ENCODE measurements at regions not wholly inside any gene's neighbourhood (a gene's known extent, or its start where the extent isn't known, plus 50 kb on each side); places are given as distances from the start of the nearest gene placed in this dataset.
"Not testable (repeated sequence)": the region's sequence is repeated elsewhere in the genome, so short reads cannot be mapped to it uniquely, and the experiment has no call there.

- TF ChIP-seq, protein P1, sequence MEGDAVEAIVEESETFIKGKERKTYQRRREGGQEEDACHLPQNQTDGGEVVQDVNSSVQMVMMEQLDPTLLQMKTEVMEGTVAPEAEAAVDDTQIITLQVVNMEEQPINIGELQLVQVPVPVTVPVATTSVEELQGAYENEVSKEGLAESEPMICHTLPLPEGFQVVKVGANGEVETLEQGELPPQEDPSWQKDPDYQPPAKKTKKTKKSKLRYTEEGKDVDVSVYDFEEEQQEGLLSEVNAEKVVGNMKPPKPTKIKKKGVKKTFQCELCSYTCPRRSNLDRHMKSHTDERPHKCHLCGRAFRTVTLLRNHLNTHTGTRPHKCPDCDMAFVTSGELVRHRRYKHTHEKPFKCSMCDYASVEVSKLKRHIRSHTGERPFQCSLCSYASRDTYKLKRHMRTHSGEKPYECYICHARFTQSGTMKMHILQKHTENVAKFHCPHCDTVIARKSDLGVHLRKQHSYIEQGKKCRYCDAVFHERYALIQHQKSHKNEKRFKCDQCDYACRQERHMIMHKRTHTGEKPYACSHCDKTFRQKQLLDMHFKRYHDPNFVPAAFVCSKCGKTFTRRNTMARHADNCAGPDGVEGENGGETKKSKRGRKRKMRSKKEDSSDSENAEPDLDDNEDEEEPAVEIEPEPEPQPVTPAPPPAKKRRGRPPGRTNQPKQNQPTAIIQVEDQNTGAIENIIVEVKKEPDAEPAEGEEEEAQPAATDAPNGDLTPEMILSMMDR (IDR thresholded peaks at IDR 0.05; ENCODE audit: insufficient read depth, low read length, poor library complexity, severe bottlenecking), result not testable (repeated sequence)
- not testable (repeated sequence) for TF ChIP-seq EZH2phosphoT487 (conservative IDR thresholded peaks at IDR 0.05; ENCODE audit: low read length)
Observed at GRCh38 chr2:95666636-95667035, 74.8 kb downstream of the TRIM43 start.
